H1 (cell line): ENCODE measurements at regions not wholly inside any gene's neighbourhood (a gene's known extent, or its start where the extent isn't known, plus 50 kb on each side); places are given as distances from the start of the nearest gene placed in this dataset.

ENCODE experiments used
- CHD7 ChIP-seq: fragments of 300-600 bp; sonication (generic); IDR thresholded peaks from 2 replicates; pipeline ENCODE4 v1.7.1; 2012; ENCODE audit warnings: low read length, moderate library complexity, mild to moderate bottlenecking, inconsistent platforms; ENCODE audit not compliant: insufficient replicate concordance
- ZNF274 ChIP-seq: IDR thresholded peaks from 2 replicates; pipeline ENCODE4 v1.7.0; 2012; ENCODE audit warnings: low read length, borderline replicate concordance; ENCODE audit errors: extremely low read depth

- TF ChIP-seq ZNF274 (no peak), CHD7 (no peak)
Measured at GRCh38 chr6:85128781-85129180, 321.1 kb upstream of the NT5E start (continued).
